ENCODE measurements at regions not wholly inside any gene's neighbourhood (a gene's known extent, or its start where the extent isn't known, plus 50 kb on each side); places are given as distances from the start of the nearest gene placed in this dataset.

DNA sequence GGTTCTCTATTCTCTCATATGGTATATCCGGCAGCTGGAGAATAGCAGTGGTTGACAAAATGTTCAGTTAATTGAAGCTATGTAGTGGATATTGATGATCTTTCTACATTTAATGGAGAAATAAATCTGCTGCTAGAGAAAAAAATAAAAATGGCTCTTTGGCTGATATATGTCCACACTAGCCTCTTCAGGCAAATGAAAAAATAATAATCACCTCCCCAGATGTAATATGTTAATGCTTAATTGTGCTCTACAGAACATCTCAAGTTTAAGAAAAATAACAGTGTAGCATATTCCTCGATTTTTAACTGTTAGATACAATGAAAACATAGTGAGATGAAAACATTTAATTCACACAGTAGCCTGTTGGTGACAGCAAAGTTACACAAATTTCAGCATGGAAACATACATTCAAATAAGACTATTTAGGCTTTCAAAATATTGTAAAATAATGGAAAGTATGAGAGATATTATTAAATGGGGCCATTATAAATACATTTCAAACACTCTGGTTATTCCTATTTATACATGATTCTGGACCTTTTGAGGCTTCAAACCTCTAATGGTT is 543.0 kb downstream of the MAT2B start:
- DNase-seq = no peak

DNA sequence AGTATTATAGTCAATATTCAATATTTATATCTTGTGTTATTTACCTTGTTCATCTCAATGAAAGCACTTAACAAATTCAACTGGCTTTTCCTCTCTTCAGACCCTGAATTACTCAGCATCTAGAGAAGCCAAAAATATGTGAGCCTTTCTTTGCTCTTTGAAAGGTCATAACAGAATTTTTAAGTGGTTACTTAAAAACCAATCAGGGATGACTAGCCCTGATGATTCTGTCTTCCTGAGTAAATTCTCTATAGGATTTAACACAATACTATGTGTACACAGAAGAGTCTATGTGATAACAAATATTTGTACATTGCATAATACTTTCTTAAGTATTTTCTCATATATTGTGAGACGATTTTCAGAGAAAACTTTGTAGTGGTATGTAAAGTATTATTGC is 546.3 kb downstream of the MAT2B start:
- no peak for DNase-seq

DNA sequence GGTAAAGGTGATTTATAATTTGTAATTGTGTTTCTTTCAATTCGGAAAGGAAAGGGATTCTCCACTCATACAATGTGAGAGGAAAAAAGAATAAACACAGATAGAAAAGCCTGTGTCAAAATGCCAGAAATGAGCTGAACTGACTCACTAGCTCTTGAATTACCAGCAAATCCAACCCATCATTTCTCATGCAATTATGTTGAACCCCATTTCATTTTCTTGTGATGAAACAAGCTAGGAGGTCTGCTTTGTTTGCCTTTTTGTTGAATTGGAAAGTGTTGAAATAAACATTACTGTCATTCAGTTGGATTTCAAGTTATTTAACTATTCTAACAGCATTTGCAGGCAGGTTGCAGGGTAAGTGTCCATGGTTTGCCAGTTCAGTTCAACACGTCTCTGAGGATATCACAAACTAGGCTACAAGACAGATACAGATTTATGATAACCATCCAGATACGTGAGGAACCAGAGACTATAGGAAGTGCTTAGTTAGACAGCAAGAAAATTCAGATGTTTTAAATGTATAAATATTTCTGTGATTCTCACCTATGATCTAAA is 547.2 kb downstream of the MAT2B start:
- no peak for DNase-seq

DNA sequence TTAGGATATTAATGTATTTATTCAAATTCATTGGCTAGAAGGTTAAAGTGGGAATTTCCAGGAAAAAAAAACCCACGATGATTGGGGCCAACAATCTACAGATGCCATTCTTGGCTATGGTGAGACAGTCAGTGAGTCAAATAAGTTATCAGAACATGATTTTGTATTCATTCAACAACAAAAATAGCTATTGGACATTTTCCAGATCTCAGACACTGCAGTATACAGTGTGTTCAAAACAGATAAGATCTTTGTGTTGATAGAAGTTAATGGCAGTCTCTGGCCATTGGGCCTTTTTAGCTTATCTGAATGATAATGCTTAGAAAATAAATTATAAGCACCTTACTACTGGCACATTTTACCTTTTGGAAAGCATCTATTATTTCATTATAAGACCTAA is 547.7 kb downstream of the MAT2B start:
- no peak for DNase-seq

DNA sequence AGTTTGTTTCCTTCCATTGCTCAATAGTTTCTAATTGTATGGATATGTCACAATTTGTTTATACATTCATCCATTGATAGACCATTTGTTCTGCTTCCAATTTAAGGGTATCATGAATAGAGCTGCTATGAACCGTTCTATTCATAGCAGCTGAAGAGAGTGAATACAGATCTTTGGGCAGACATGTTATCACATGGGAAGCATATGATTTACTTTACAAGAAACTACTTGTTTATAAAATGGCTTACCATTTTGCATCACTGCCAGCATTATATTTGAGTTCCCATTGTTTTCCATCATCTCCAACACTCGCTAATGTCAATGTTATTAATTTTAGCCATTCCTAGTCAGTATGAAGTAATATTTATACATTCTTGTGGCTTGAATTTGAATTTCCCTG is 549.0 kb downstream of the MAT2B start:
- DNase-seq = no peak

DNA sequence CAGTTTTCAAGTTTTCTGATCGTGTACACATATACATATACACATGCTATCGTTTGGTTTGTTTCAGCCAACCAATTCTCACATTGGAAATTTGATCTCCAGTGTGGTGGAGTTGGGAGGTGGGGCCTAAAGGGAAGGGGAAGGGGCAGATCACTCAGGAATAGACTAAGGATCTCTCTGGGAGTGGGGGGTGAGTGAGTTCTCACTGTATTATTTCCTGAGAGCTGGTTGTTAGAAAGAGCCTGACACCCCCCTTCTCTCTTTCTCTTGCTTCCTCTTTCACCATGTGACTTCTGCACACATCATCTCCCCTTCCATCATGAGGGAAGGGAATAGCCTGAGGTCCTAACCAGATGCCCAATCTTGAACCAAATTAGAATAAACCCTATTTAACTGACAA is 551.7 kb downstream of the MAT2B start:
- no peak for DNase-seq

DNA sequence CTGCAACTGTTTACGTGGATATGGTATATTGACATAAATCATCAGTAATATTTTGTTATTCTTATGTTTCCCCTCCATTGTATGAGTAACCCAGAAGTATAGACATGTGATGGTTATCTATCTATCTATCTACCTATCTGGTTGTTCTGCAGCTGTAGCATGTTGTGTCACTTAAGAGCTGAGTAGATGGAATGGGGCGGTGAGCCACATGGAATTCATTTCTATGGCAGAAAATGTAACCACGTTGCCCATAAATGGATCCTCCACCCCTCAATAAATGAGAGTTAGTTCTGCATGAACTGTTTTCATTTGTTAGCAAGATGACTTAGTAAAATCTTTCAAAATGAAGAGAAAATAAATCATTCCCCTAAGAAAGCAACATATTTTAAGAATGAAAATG is 553.2 kb downstream of the MAT2B start:
- no peak for DNase-seq

DNA sequence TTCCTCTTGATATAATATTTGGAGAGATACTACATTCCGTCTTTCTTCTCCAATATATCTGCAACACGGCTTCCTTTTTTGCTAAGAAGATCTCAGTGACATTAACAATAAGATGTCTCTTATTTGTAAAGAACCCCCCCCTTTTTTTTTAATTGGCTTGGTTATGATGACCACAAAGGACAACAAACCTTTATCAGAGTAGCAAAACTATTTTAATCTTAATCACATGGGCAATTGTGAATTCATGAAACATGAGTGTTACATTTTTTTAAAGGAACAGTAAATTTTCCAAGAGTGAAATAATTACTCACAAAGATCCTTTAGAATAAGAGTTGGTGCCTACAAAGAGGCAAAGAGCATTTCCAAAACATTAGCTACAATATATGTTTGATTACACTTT is 554.1 kb downstream of the MAT2B start:
- DNase-seq = no peak

DNA sequence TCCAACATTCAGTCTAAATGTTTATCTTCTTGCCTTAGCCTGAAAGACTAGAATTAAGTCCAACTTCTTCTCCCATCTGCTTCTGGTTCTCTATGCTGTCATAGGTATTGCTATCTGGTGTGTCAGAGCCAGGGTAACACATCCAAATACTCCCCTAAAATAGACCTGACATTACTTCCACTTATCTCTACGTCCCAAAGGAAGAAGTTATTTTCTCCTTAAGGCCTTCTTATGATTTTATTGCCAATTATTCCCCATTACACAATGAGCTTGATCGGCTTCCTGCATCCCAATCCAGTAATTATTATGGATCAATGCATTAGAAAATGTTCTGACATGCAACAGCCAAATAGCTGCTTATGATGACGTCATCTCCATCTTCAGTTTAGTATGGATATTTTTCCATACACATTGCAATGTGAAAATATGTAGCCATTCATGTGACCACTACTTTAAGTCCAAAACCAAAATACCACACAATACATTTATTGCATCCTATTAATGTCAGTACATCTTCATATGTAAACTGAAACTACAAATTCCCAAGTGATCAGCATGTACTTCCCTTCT is 555.5 kb downstream of the MAT2B start:
- no peak for DNase-seq

DNA sequence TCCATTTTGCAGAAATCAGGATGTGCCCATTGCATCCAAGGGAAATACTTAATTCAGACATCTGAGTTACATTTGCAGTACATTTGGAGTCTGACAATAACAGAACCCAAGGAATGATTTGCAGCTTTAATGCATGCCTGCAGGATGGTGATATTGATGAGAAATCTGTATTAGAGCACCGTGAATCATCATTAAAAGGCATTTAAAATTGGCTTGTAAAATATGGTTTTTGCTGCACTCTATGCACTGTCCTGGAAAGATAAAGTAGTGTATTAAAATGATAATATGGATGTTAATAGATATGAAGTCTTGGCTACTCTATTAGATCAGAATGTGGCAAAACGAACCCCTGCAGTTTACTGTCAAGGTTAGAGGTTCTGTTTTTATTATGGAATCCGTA is 556.9 kb downstream of the MAT2B start:
- no peak for DNase-seq

DNA sequence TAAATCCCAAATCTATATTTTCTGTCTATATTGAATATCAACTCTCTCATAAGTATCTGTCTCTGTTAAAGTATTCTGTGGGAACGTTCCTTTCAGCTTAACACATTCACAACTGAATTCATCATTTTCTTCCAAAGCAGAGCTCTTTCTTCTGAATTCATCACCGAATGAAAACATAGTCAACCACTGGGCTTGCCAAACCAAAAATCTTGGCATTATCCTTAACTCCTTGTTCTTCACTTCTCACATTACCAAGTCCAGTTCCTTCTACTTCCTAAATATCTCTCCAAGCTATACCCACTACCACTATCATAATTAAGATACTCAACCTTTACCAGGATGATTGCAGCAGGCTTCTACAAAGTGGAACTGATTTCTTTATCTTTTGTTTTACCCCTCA is 559.8 kb downstream of the MAT2B start:
- DNase-seq = no peak

DNA sequence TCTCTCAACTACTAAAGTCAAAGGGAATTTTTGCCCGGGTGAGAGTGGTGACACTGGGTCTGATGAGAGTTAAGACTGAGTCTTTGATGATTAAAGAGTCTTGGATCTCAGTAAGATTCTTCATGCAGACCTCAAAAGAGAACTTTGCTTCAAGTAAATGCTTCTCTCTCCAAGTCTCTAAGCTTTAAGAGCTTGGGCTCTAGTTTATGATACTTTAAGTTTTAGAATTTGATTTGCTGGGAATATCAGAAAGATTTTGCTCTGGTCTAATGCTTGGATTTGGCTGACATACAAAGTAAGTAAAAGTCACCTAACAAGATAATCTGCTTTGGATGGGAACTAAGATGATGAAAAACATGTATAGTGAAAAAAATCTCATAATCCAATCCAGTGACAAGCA is 566.3 kb downstream of the MAT2B start:
- DNase-seq = no peak

DNA sequence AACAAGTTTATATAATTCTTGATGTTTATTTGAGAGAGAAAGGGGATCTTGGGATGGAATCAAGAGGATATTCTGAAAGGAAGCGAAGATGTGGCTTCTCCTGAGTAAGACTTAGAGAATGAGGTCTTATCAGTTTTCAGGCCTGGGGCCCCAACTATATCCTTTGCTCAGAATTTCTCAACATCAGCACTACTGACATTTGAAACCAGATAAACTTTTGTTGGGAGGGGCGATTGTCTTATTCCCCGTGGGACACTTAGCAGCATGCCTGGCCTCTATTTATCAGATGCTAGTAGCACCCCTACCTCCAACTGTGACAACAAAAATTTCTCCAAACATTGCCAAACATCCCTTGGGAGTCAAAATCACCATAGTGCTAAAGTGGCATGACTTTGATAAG is 567.7 kb downstream of the MAT2B start:
- DNase-seq = no peak

DNA sequence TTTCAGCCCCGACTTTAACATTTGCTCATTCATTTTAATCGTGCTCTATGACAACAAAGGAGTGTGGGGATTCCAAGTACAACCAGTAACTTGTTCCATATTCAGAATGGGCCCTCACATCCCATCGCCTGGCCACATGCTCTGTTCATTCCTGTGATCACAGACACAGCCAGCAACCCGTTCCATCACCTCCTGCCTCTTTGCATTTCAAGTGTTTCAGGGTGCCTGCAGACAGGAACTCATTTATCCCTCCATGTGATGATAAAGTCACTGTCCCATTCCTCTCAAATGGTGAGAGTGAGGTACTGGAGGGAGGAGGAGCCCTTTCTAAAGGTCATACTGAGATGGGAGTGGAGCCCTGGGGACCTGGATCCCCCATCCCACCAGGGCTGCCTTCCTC is 571.1 kb downstream of the MAT2B start:
- no peak for DNase-seq

DNA sequence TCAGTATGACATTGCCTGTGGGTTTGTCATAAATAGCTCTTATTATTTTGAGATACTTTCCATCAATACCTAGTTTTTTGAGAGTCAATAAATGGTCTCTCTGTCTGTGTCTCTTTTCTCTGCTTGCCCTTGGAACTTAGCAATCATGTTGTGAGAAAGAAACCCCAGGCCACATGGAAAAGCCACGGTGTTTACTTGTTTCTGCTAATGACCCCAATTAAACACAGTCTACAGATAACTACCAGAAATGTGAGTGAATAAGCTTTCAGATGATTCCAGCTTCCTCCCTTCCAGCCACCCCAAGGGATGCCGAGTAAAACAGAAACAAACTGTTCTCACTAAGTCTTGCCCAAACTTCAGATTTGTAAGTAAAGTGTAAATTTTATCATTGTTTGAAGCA is 584.9 kb downstream of the MAT2B start:
- no peak for DNase-seq

DNA sequence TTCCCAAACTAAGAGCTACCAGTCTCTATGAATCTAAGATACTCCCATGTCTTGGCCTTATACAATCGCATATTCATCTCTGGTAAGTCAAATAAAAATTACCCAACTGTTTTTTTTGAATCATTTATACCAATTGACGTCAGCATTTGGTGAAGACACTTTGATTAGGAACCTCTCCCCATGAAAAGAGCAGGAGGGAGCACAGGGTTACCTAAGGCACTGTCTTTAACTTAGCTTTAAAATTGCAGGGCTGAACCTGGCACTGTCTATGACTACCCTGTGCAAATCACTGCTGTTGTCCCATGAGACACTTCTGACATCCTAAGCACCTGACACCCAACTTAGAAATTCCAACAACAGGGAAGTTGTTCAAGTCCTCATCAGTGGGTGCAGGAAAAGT is 586.4 kb downstream of the MAT2B start:
- DNase-seq = no peak

DNA sequence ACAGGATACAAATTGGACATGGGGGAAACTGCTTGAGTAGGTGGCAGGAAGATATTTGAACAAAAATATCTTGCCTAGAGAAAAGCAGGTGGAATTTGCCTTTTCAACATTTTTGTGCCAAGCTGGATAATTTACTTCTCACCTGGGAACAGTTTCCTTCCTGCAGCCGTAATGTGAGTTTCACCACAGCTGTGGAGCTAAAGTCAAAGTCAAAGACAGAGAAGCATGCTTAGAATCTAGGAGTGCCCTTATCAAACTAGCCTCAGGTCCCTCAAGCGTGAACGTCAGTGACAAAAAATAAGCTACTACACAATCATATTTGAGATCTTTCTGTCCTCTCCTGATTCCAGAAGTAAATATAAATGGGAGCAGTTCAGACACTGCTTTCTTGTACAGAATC is 588.9 kb downstream of the MAT2B start:
- DNase-seq = no peak

DNA sequence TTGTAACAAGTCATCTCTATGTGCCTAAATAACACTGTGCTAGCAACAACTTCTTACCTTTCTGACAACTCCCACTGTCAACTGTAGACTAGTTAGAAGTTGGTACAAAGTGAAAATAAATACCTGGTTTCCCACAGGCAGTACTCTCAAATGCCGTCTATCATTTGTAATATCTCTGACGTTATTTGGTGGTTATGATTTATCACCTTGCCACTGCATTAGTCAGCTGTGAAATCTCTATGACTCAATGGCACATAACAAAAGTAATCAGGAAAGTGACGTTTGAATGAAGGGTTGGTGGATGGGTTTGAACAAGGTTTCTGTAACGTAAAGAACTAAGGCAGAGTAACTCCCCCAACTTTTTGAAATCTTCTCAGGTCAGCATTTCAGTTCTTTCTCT is 592.3 kb downstream of the MAT2B start:
- no peak for DNase-seq

DNA sequence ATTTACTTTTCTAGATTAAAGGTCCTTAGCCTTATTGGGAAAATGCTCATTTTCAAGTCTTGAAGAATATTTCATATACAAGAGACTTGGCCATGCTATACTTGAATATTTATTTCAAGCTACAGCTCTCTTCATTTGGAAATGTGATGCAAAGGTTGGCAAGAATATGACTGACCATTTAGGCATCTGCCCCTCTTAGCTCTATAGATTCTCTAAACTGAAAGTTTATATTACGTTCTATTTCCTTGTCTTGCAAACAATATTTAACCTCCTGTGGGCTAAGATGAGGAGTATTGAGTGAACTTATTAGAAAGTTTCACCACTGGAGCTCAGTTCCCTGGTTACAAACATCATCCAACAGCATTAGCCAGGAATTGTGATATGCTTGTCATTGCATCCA is 593.1 kb downstream of the MAT2B start:
- no peak for DNase-seq

DNA sequence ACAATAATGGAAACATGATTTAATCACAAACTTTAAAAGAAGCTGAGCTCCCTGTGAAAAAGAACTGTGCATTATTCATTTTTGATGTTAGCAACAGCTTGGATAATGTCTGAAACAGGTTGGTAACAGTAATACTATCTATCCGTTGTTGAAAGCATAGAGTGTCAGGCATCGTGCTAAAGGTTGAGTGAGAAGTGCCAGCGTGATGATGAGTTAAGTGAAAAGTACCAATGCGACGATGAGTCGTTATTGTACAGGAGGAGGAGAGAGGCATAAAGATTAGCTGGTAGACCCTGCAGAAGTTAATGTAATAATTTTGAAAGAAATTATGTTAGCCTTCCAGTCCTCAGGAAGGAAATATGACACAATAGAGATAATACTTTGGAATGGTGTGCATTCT is 593.6 kb downstream of the MAT2B start:
- DNase-seq = no peak

DNA sequence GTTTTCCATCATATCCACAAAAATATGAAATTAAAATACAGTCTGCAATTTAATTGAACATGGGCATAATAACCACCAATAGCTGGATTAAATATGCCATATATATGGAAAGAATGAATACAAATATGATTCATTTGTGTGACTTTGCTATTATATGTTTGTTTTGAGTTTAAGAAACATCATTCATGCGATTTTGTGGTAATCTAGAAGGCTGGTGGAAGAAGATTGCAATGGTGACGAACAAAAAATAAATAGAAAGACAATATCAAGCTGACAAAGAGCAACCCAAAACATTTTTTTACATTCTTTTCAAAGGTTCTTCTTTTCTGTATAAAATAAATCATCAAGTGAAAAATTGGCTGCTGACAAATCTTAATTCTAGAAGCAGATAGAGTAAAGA is 610.0 kb downstream of the MAT2B start:
- no peak for DNase-seq

DNA sequence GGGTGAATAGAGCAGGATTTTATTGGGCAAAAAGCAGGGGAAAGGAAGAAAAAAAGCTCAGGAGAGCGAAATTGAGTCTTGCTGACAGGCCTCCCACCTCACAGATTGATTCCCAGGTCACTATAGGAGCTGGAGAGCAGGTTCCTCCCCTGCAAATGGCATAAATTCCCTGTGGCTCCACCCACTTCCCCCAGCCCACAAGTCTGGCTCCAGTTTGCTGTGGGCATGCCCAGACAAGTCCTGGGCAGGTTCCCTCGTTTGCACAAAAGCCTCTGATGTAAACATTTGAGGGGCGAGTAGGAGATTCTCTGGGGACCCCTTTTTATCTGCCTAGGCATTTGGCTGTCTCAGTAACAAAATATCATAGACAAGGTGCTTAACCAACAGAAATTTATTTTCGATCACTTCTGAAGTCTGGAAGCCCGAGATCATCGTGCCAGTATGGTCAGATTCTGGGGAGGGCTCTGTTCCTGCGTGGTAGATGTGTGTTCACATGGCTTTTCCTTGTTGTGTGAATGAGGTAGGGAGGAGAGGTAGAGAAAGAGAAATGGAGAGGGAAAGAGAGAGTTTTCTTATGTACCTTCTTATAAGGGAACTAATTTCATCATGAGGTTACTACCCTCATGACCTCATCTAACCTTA is 614.5 kb downstream of the MAT2B start:
- DNase-seq = no peak

DNA sequence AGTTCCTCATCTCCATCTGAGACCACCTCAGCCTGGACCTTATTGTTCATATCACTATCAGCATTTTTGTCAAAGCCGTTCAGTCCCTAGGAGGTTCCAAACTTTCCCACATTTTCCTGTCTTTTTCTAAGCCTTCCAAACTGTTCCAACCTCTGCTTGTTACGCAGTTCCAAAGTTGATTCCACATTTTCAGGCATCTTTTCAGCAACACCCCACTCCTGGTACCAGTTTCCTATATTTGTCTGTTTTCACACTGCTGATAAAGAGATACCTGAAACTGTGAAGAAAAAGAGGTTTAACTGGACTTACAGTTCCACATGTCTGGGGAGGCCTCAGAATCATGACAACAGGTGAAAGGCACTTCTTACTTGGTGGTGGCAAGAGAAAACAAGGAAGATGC is 622.1 kb downstream of the MAT2B start:
- no peak for DNase-seq

DNA sequence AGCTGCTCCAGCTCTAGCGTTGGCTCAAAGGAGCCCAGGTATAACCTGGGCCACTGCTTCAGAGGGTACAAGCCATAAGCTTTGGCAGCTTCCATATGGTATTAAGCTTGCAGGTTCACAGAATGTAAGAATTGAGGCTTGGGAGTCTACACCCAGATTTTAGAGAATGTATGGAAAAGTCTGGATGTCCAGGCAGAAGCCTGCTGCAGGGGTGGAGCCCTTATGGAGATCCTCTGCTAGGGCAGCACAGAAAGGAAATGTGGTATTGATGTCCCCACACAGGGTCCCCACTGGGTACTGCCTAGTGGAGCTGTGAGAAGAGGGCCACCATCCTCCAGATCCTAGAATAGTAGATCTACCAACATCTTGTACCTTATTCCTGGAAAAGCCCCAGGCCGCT is 626.9 kb downstream of the MAT2B start:
- DNase-seq = no peak

DNA sequence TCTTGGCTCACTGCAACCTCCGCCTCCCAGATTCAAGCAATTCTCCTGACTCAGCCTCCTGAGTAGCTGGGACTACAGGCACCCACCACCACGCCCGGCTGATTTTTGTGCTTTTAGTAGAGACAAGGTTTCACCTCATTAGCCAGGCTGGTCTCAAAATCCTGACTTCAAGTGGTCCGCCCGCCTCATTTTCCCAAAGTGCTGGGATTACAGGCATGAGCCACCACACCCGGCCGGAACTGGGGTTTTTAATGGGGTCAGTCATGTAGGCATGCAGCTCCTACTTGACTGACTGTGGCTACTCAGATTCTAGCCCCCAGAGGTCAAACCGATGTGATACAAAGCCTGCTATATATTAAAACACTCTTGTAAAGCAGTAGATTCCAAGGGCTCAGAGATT is 631.7 kb downstream of the MAT2B start:
- no peak for DNase-seq
